Gastrocnemius medialis (tissue), 4 donors: ENCODE measurements at regions not wholly inside any gene's neighbourhood (a gene's known extent, or its start where the extent isn't known, plus 50 kb on each side); places are given as distances from the start of the nearest gene placed in this dataset.

ENCODE experiments used
- ATAC-seq, 2 donors: fragments of 150-250 bp; one replicate each; pipeline ENCODE4 v1.9.1; 2016
- DNase-seq, 2 donors: peaks; one replicate each; pipeline ENCODE4 v3.0.0-alpha.2; 2019
- H3K27ac ChIP-seq, 4 donors: fragments of 200-600 bp; sonication (generic); 1 replicate in 1 of 4; 2 replicates in 3 of 4; pipeline ENCODE4 v1.5.1; 2016 to 2018; ENCODE audit warnings: mild to moderate bottlenecking in 2 of 4, moderate library complexity in 1 of 4
- H3K27me3 ChIP-seq, 3 donors: fragments of 200-600 bp; sonication (generic) in 2 of 3; 1 replicate in 1 of 3; 2 replicates in 2 of 3; pipeline versions ENCODE4 v1.5.1 to v1.6.0; 2016 to 2019; ENCODE audit warnings: mild to moderate bottlenecking in 1 of 3, moderate library complexity in 1 of 3
- H3K36me3 ChIP-seq, 2 donors: fragments of 200-600 bp; sonication (generic) in 1 of 2; one replicate each; pipeline ENCODE4 v1.5.1; 2017 to 2018
- H3K4me1 ChIP-seq, 2 donors: fragments of 200-600 bp; sonication (generic) in 1 of 2; one replicate each; pipeline ENCODE4 v1.5.1; 2016 to 2017; ENCODE audit warnings: mild to moderate bottlenecking in 2 of 2
- H3K4me3 ChIP-seq, 4 donors: fragments of 200-600 bp; sonication (generic) in 3 of 4; 1 replicate in 1 of 4; 2 replicates in 3 of 4; pipeline ENCODE4 v1.5.1; 2016 to 2019; ENCODE audit warnings: mild to moderate bottlenecking in 2 of 4
- H3K9me3 ChIP-seq, 3 donors: fragments of 200-600 bp; sonication (generic) in 2 of 3; 1 replicate in 1 of 3; 2 replicates in 2 of 3; pipeline ENCODE4 v1.5.1; 2016 to 2019
- CTCF ChIP-seq, 5 experiments: fragments of 450-650 bp in 3 of 5; fragments of 200-600 bp in 2 of 5; sonication (generic) in 2 of 5; IDR thresholded peaks in 4 of 5; conservative IDR thresholded peaks in 1 of 5; 1 replicate in 4 of 5; 2 replicates in 1 of 5; pipeline ENCODE4 v1.5.1; 2016 to 2019; ENCODE audit warnings: antibody characterized with exemption in 5 of 5, mild to moderate bottlenecking in 3 of 5, moderate library complexity in 3 of 5
- POLR2A ChIP-seq, 2 donors: fragments of 450-650 bp; IDR thresholded peaks; one replicate each; pipeline ENCODE4 v1.6.1; 2017; ENCODE audit warnings: antibody characterized with exemption in 2 of 2, mild to moderate bottlenecking in 2 of 2, moderate library complexity in 2 of 2
- in situ Hi-C, 4 donors: fragments of 200-750 bp; cut with MboI; loops; one replicate each; pipeline versions ENCODE4 v1.15.0 to v1.8.0; 2017; ENCODE audit warnings: low sequenced_read_pairs in 4 of 4
- intact Hi-C: fragments of 100-400 bp; cut with DNase I; formaldehyde crosslinking; loops from one replicate; pipeline ENCODE4 v1.15.1; 2023; ENCODE audit warnings: low total_unique reads

GRCh38 chr17:5783851-5784250 lies 199.5 kb upstream of the NLRP1 start:
- no peaks in the 10 kb centered on the region for H3K36me3 ChIP-seq
- DNase-seq (no peak), ATAC-seq (no peak)
- in situ Hi-C loops: no loop called here
- TF ChIP-seq POLR2A (IDR thresholded peaks at IDR 0.05): no peak
- no peak for TF ChIP-seq CTCF (IDR thresholded peaks at IDR 0.05 in 4 of 5, conservative IDR thresholded peaks at IDR 0.05 in 1 of 5)
- H3K4me3 ChIP-seq: no peak overlapping the region
- H3K4me1 ChIP-seq: no peaks in the 10 kb centered on the region
- H3K9me3 ChIP-seq: peaks cover 0 to 7% (median 0%) of the 10 kb centered on the region in 3 donors
- H3K27ac ChIP-seq: no peak overlapping the region
- H3K27me3 ChIP-seq: peaks cover 0 to 3% (median 2%) of the 10 kb centered on the region in 3 donors
- intact Hi-C loops: no loop called here

GRCh38 chr17:5784791-5785190 lies 200.5 kb upstream of the NLRP1 start:
- no peak for ATAC-seq
- TF ChIP-seq POLR2A (IDR thresholded peaks at IDR 0.05) (no peak), CTCF (IDR thresholded peaks at IDR 0.05 in 4 of 5, conservative IDR thresholded peaks at IDR 0.05 in 1 of 5) (no peak)
- peaks cover 0 to 3% (median 2%) of the 10 kb centered on the region in 3 donors for H3K27me3 ChIP-seq
- peaks cover 0 to 7% (median 0%) of the 10 kb centered on the region in 3 donors for H3K9me3 ChIP-seq
- no peaks in the 10 kb centered on the region for H3K4me1 ChIP-seq
- no peaks in the 10 kb centered on the region for H3K36me3 ChIP-seq
- in situ Hi-C loops (no loop called here), intact Hi-C loops (no loop called here)
- H3K4me3 ChIP-seq: no peak overlapping the region
- no peak for DNase-seq
- H3K27ac ChIP-seq: no peak overlapping the region

GRCh38 chr17:5785338-5785737 lies 201.0 kb upstream of the NLRP1 start:
- H3K4me1 ChIP-seq: no peaks in the 10 kb centered on the region
- peaks cover 0 to 7% (median 0%) of the 10 kb centered on the region in 3 donors for H3K9me3 ChIP-seq
- no peaks in the 10 kb centered on the region for H3K36me3 ChIP-seq
- intact Hi-C loops (no loop called here), in situ Hi-C loops (no loop called here)
- DNase-seq (no peak), ATAC-seq (no peak)
- no peak overlapping the region for H3K4me3 ChIP-seq
- TF ChIP-seq POLR2A (IDR thresholded peaks at IDR 0.05): no peak
- no peak for TF ChIP-seq CTCF (IDR thresholded peaks at IDR 0.05 in 4 of 5, conservative IDR thresholded peaks at IDR 0.05 in 1 of 5)
- H3K27me3 ChIP-seq: peaks cover 0 to 3% (median 2%) of the 10 kb centered on the region in 3 donors
- no peak overlapping the region for H3K27ac ChIP-seq

GRCh38 chr17:5785867-5786509 lies 201.7 kb upstream of the NLRP1 start:
- H3K9me3 ChIP-seq: peaks cover 0 to 7% (median 0%) of the 10 kb centered on the region in 3 donors
- no peak for DNase-seq
- intact Hi-C loops (no loop called here), in situ Hi-C loops (no loop called here)
- H3K4me3 ChIP-seq: no peak overlapping the region
- no peaks in the 10 kb centered on the region for H3K4me1 ChIP-seq
- peaks cover 0 to 3% (median 2%) of the 10 kb centered on the region in 3 donors for H3K27me3 ChIP-seq
- H3K36me3 ChIP-seq: no peaks in the 10 kb centered on the region
- no peak for ATAC-seq
- no peak for TF ChIP-seq POLR2A (IDR thresholded peaks at IDR 0.05)
- TF ChIP-seq CTCF (IDR thresholded peaks at IDR 0.05 in 4 of 5, conservative IDR thresholded peaks at IDR 0.05 in 1 of 5): no peak
- no peak overlapping the region for H3K27ac ChIP-seq

- H3K4me3 ChIP-seq: no peak overlapping the region
- no peaks in the 10 kb centered on the region for H3K36me3 ChIP-seq
- intact Hi-C loops: no loop called here
- peaks cover 0 to 7% (median 0%) of the 10 kb centered on the region in 3 donors for H3K9me3 ChIP-seq
- TF ChIP-seq POLR2A (IDR thresholded peaks at IDR 0.05) (no peak), CTCF (IDR thresholded peaks at IDR 0.05 in 4 of 5, conservative IDR thresholded peaks at IDR 0.05 in 1 of 5) (no peak)
- in situ Hi-C loops: no loop called here
- DNase-seq (no peak), ATAC-seq (no peak)
- H3K27ac ChIP-seq: no peak overlapping the region
- peaks cover 0 to 3% (median 2%) of the 10 kb centered on the region in 3 donors for H3K27me3 ChIP-seq
- no peaks in the 10 kb centered on the region for H3K4me1 ChIP-seq
These were observed 202.2 kb upstream of the NLRP1 start for GRCh38 chr17:5786510-5786875.
